NB4 (cell line): ENCODE measurements at regions not wholly inside any gene's neighbourhood (a gene's known extent, or its start where the extent isn't known, plus 50 kb on each side); places are given as distances from the start of the nearest gene placed in this dataset.

Source experiments
- DNase-seq: peaks from one replicate; pipeline ENCODE4 v3.0.0; 2010; ENCODE audit warnings: low read depth
- H3K4me3 ChIP-seq: one replicate; pipeline ENCODE4 v1.5.1; 2011; ENCODE audit warnings: mild to moderate bottlenecking, low read depth, low read length, moderate library complexity
- CTCF ChIP-seq: IDR thresholded peaks from one replicate; pipeline ENCODE4 v1.5.1; 2012; ENCODE audit warnings: low read depth, low read length
- MAX ChIP-seq: IDR thresholded peaks from 2 replicates; pipeline ENCODE4 v1.6.1; 2011; ENCODE audit warnings: low read depth, low read length
- MYC ChIP-seq: IDR thresholded peaks from 2 replicates; pipeline ENCODE4 v1.6.1; 2011; ENCODE audit warnings: low read depth, low read length
- POLR2A ChIP-seq: IDR thresholded peaks from 2 replicates; pipeline ENCODE4 v1.6.1; 2011; ENCODE audit warnings: mild to moderate bottlenecking; ENCODE audit not compliant: insufficient read length; ENCODE audit errors: extremely low read depth

DNA sequence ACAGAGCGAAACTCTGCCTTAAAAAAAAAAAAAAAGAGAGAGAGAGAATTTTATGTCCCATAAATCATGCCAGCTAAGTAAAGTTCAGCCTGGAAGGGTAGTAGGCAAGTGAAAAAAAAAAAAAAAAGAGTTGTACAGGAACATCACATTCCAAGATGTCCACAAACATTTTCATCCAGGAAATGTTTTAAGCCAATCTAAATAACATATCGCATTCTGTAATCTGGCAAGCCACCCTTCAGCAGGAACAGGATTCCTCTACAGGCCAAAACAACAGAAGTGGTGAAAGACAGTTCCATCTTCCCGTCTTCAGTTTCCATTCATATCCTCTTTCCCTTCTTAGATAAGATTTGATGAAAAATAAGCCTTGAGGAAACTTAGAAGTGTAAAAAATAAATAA lies 1108.1 kb upstream of the DDX18 start:
- no peak overlapping the region for H3K4me3 ChIP-seq
- TF ChIP-seq CTCF (no peak), MYC (no peak), MAX (no peak), POLR2A (no peak)
- no peak for DNase-seq

DNA sequence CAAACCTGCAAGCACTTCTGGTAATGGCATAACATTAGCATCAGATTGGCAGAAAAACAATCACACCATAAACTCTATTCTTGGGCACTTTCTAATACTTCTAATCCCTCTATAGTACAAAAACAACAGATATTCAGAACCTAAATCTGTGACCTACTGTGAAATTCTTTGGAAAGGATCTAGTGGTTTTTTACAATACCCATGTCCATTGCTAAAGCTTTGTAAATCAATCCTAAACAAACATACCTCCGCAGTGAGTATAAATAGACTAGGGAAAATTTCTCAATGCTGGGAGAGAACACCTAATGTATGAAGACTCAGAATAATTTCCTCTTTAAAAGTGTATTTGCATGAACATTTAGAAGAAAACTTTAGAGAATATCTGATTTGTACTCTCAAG lies 1098.5 kb upstream of the DDX18 start:
- no peak overlapping the region for H3K4me3 ChIP-seq
- TF ChIP-seq MAX (no peak), CTCF (no peak), MYC (no peak), POLR2A (no peak)
- DNase-seq: no peak

DNA sequence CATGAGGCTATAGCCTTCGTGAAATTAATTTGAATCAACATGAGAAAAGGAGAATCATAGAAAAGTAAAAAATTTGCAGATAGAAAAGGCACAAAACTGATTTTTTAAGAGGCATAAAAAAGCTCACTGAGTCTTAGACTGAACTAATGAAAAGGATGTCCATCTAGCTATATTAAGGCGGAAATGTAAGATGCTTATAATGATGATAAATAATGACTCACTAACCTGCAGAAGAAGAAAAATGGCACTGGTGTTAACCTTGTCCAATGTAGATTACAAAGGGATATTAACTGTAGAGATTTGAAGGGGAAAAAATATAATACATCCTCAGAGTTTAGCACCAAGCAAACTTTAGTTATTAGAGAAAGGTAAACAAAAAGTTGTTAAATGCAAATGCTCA lies 1098.0 kb upstream of the DDX18 start:
- no peak for DNase-seq
- no peak for TF ChIP-seq CTCF
- TF ChIP-seq POLR2A: no peak
- no peak for TF ChIP-seq MYC
- no peak for TF ChIP-seq MAX
- H3K4me3 ChIP-seq: no peak overlapping the region

DNA sequence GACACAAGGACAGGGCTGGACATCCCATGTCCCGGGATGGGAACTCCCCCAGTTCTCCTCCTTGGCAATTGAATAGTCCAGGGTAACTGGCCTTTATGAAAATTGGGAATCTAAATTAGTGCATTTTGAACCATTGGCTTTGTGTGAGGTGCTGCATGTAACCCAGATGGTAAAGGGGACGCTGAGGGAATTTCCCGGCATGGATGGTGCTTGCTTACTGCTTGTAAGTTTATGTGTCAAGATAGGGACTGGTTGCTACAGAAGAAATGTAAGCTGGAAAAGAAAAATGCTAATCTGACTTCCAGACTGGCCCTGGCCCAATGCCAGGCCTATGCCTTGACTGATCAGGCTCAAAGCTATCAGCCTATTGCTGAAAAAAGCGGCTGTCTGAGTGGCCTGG lies 1096.7 kb upstream of the DDX18 start:
- no peak for TF ChIP-seq POLR2A
- no peak for TF ChIP-seq CTCF
- no peak for TF ChIP-seq MAX
- TF ChIP-seq MYC: no peak
- no peak for DNase-seq
- no peak overlapping the region for H3K4me3 ChIP-seq

DNA sequence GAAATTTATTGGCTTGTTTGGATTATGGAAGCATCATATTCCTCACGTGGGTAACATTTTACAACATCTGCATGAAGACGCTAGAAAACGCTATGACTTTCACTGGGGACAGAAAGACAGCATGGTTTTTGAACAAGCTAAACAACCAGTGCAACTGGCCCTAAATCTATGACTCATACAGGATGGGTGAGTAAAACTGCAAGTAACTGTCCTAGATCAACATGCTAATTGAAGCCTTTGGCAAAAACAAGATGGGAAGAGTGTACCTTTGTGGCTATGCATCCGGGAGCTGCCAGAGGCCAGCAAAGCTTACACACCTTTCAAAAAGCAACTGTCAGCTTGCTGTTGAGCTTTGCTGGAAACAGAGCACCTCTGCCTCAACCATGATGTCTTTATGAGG lies 1096.0 kb upstream of the DDX18 start:
- no peak overlapping the region for H3K4me3 ChIP-seq
- DNase-seq: no peak
- TF ChIP-seq POLR2A (no peak), MYC (no peak), CTCF (no peak), MAX (no peak)

- TF ChIP-seq POLR2A: no peak
- no peak for TF ChIP-seq CTCF
- TF ChIP-seq MYC: no peak
- TF ChIP-seq MAX: no peak
- no peak overlapping the region for H3K4me3 ChIP-seq
- DNase-seq: no peak
Measured at GRCh38 chr2:116719836-116720235, 1094.7 kb upstream of the DDX18 start.
